ENCODE measurements at regions not wholly inside any gene's neighbourhood (a gene's known extent, or its start where the extent isn't known, plus 50 kb on each side); places are given as distances from the start of the nearest gene placed in this dataset.
"Not testable (repeated sequence)": the region's sequence is repeated elsewhere in the genome, so short reads cannot be mapped to it uniquely, and the experiment has no call there.

- H3K27ac ChIP-seq: no peak overlapping the region
- DNase-seq (ENCODE audit: low read depth, low spot score): no peak
These were observed 574.2 kb downstream of the CCSER2 start for GRCh38 chr10:84902553-84902952.

DNA sequence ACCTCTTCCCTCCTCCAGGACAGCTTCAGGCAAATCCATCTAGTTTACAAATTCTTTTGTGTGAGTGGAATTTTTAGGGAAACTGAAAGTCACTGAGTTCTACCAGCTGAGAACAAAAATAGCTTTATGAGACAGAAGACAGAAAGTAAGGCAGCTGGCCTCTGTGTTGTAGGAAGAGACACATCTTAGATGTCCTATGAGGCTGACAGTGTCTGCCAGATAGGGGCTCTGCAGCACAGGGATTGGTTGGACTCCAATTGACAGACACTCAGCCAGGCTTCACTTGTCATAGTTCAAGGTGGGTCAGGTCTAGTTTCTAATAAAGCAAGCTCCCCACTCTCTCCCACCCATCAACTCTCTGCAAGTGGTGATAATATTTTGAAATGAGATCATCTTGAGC is 574.9 kb downstream of the CCSER2 start:
- no peak for DNase-seq (ENCODE audit: low read depth, low spot score)
- no peak overlapping the region for H3K27ac ChIP-seq

DNA sequence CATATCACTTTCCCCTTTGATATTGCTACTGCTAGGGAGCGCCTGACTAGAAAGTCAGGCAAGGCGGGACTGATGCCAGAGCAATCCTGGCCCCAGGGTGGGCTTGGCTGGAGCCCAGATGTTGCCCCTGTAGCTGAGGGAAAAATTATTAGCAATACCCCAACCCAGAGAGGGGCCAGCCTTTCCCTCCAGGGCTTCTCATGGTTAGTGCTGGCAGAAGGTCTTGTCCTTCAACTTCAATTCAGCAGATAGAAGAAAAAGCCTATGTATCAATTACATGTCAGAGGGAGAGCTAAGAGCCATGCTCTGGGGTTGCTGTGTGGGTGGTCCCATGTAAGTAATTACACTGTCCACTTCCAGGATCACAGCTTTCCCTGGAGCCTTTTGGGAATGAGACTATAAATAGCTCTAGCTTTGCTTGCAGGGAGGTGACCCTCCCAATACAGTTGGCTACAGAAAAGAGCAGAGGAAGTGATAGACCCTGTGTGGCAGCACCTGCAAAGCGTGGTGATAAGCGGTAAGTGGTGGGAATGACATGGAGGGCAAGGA is 579.1 kb downstream of the CCSER2 start:
- DNase-seq (ENCODE audit: low read depth, low spot score): no peak
- no peak overlapping the region for H3K27ac ChIP-seq

DNA sequence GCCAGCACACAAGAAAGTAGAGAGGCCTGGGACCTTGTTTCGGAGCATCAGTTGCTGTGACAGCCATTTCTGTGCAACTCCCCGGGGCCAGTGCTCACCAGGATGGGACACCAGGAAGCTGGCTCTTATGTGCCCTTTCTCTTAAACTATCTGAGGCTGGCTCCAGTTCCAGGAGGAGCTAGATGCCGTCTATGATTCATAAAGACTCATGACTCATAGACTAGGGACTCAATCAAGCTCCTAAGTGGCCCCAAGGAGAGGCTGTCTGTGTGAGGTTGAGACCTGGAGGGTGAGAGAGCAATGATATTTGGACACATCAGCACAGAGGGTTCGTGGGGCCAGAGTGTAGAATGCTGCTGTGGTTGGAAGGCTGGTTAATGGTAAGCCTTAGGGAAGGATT is 580.1 kb downstream of the CCSER2 start:
- no peak overlapping the region for H3K27ac ChIP-seq
- no peak for DNase-seq (ENCODE audit: low read depth, low spot score)

DNA sequence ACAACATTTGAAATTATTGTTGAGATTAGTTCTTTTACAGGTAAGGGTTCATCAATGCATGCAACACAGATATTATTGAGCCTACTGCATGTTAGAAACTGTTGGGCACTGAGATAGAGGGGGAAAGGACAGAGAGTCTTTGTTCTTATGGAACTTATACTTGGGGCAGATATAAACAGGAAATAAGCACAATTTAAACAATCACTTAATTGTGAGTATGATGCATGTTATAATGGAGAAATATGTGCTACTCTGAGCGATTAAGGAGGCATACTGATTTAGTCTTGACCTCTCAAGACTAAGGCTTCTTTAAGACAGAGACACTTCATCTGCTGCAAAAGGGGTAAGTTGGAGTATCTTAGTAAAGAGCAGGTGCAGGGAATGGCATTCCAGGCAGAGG is 593.3 kb downstream of the CCSER2 start:
- no peak overlapping the region for H3K27ac ChIP-seq
- DNase-seq (ENCODE audit: low read depth, low spot score): no peak

- no peak overlapping the region for H3K27ac ChIP-seq
- no peak for DNase-seq (ENCODE audit: low read depth, low spot score)
These were observed 595.7 kb downstream of the CCSER2 start for GRCh38 chr10:84924131-84924530.

GRCh38 chr10:84925495-84925894 is 597.1 kb downstream of the CCSER2 start:
- H3K27ac ChIP-seq: no peak overlapping the region

GRCh38 chr10:84933402-84933801 is 605.0 kb downstream of the CCSER2 start:
- DNase-seq (ENCODE audit: low read depth, low spot score): no peak
- H3K27ac ChIP-seq: no peak overlapping the region

More at GRCh38 chr10:84925495-84925894, 597.1 kb downstream of the CCSER2 start:
- no peak for DNase-seq (ENCODE audit: low read depth, low spot score)

GRCh38 chr10:84935772-84936171 is 607.4 kb downstream of the CCSER2 start:
- H3K27ac ChIP-seq: no peak overlapping the region
- no peak for DNase-seq (ENCODE audit: low read depth, low spot score)

DNA sequence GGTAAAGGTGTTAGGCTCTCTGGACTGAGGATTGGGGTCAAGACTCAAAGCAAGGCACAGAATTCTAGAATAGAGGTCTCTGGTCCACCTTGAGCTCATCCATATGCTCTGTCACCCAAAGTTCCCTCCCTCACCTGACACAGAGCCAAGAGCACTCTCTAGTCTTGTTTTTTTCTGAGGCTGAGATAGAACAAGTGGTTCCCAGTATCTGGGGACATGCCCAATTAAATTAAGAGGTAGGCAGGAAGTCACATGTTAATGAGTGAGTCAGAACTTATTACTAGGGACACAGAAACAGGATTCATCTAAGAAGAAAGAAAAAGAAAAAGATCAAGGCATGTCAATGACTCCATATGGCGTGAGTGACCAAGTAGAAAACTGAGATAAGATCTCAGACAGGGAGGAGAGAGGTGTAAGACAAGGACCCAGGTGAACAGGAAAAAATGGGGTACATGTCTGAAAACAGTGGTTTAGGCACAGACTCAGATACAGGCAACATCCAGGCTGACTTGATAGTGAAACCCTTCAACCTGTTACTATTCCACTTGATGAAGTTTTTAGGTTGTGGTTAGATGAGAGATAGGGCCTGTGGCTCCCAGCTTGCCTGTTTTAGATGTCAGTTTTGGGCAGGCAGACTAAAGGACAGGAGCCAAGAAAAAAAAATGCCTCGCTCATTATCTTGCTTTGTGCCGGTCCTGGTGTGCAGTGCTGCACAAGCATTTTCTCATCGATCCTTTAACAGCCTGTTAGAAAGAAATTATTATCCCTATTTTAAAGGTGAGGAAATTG is 609.9 kb downstream of the CCSER2 start:
- no peak overlapping the region for H3K27ac ChIP-seq
- DNase-seq (ENCODE audit: low read depth, low spot score): no peak

GRCh38 chr10:84943541-84943940 is 615.2 kb downstream of the CCSER2 start:
- no peak for DNase-seq (ENCODE audit: low read depth, low spot score)
- no peak overlapping the region for H3K27ac ChIP-seq

GRCh38 chr10:84944187-84944586 is 615.8 kb downstream of the CCSER2 start:
- DNase-seq (ENCODE audit: low read depth, low spot score): no peak
- no peak overlapping the region for H3K27ac ChIP-seq

GRCh38 chr10:84945791-84946190 is 617.4 kb downstream of the CCSER2 start:
- no peak overlapping the region for H3K27ac ChIP-seq
- DNase-seq (ENCODE audit: low read depth, low spot score): no peak

- DNase-seq (ENCODE audit: low read depth, low spot score): no peak
- H3K27ac ChIP-seq: no peak overlapping the region
These were observed 618.5 kb downstream of the CCSER2 start for GRCh38 chr10:84946904-84947303.

DNA sequence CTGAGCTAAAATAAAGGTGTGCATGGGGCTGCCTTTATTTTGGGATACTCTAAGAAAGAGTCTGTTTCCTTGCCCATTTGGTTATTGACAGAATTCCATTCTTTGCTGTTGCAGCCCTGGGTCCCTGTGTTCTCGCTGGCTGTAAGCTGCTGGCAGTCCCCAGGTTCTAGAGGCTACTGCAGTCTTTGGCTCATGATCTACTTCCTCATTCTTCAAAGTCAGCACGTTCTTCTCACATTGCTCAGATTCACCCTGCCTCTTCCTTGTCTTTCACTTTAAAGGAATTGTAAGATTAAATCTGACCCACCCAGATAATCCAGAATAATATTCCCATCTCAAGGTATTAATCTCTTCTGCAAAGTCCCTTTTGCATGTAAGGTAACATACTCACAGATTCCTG is 620.3 kb downstream of the CCSER2 start:
- no peak for DNase-seq (ENCODE audit: low read depth, low spot score)
- H3K27ac ChIP-seq: no peak overlapping the region

DNA sequence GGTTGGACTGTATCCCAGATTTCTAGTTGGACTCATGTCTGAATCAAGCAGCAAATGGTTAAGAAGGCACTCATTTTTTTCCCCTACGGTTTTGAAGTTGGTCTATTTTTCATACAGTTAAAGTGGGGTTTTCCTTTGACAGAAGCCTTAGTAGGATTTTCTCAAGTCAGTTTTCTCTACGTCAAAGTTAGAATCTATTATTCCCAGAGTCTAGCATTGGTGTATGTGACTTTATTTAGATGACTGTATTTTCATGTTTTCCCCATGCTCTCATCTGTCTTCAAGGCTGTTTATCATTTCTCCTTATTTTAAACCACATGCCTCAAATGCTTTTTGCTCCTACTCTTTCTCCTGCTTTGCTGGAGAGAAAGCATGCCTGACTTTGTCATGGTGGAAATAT is 623.2 kb downstream of the CCSER2 start:
- DNase-seq (ENCODE audit: low read depth, low spot score): no peak
- no peak overlapping the region for H3K27ac ChIP-seq

GRCh38 chr10:84957427-84957826 is 629.0 kb downstream of the CCSER2 start:
- no peak for DNase-seq (ENCODE audit: low read depth, low spot score)
- no peak overlapping the region for H3K27ac ChIP-seq

DNA sequence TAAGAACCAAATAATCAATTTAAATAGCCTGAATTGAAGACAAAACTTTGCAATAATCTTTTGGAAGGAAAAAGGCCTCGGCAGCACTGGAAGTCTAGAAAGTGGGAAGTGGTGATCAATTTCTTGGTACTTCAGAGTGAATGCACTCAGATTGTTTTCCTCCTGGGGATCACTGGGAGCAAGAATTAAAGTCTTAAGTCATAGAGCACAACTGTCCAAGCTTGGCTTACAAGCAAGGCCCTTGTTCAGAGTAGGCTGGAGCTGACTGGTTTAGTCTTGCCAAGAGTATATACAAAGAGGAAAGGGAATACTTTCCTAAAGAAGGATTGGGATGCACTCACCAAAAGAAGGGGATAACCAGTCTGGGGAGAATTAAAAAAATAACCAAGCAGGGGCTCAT is 637.1 kb downstream of the CCSER2 start:
- no peak overlapping the region for H3K27ac ChIP-seq
- no peak for DNase-seq (ENCODE audit: low read depth, low spot score)

DNA sequence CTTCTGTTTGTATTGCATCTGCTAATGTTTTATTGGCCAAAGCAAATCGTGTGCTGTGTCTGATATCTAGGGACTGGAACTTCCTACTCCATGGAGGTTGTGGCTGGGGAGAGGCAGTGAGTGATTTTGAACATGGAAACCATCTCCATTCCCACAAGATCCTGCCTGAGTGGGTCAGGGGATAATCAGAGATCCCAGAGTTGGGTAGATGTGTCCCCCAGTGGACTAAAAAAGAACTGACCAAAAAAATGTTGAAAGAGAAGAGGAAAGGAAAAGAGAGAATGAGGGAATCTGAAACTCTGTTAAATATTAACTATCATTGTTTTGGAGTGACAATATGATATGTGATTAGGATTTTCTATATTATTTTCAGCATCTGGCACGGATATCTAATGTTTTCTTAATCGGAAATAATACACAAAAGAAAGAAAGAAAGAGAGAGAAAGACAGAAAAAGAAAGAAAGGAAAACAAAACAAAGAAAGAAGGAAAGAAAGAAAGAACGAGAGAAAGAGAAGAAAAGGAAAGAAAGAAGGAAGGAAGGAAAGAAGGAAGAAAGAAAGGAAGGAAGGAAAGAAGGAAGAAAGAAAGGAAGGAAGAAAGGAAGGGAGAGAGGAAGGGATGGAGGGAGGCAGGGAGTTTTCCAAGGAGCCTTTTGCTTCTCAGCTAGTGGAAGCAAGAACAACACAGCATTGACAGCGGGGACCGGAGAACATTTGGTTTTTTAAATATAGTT is 638.5 kb downstream of the CCSER2 start:
- DNase-seq (ENCODE audit: low read depth, low spot score): no peak
- no peak overlapping the region for H3K27ac ChIP-seq

- H3K27ac ChIP-seq; DNase-seq (ENCODE audit: low read depth, low spot score): not testable (repeated sequence)
These were observed 640.9 kb downstream of the CCSER2 start for GRCh38 chr10:84969297-84969696.

- no peak overlapping the region for H3K27ac ChIP-seq
- no peak for DNase-seq (ENCODE audit: low read depth, low spot score)
These were observed 658.6 kb downstream of the CCSER2 start for GRCh38 chr10:84987039-84987438.
